IMR-90 (cell line): ENCODE measurements at regions not wholly inside any gene's neighbourhood (a gene's known extent, or its start where the extent isn't known, plus 50 kb on each side); places are given as distances from the start of the nearest gene placed in this dataset.

Experiments
- CTCF ChIP-seq: conservative IDR thresholded peaks from 2 replicates; pipeline ENCODE4 v1.5.1; 2012; ENCODE audit warnings: mild to moderate bottlenecking, low read depth, low read length, improper control_type of control experiment
- ELK1 ChIP-seq: fragments of 150-350 bp; IDR thresholded peaks from 2 replicates; pipeline ENCODE4 v1.6.1; 2016; ENCODE audit warnings: low read depth, mild to moderate bottlenecking, low read length, moderate library complexity, borderline replicate concordance
- FOS ChIP-seq: fragments of 150-350 bp; IDR thresholded peaks from 2 replicates; pipeline ENCODE4 v1.6.1; 2016; ENCODE audit warnings: low read depth, low read length
- MAFK ChIP-seq: IDR thresholded peaks from 2 replicates; pipeline ENCODE4 v1.6.1; 2012; ENCODE audit warnings: low read depth, low read length, improper control_type of control experiment
- MAZ ChIP-seq: IDR thresholded peaks from 2 replicates; pipeline ENCODE4 v1.6.1; 2012; ENCODE audit warnings: low read depth, mild to moderate bottlenecking, low read length, improper control_type of control experiment, moderate library complexity, borderline replicate concordance
- POLR2A ChIP-seq: IDR thresholded peaks from 2 replicates; pipeline ENCODE4 v1.6.1; 2012; ENCODE audit warnings: mild to moderate bottlenecking, low read depth, low read length
- RAD21 ChIP-seq: IDR thresholded peaks from 2 replicates; pipeline ENCODE4 v1.6.1; 2012; ENCODE audit warnings: low read length, improper control_type of control experiment
- RCOR1 ChIP-seq: IDR thresholded peaks from 2 replicates; pipeline ENCODE4 v1.6.1; 2012; ENCODE audit warnings: mild to moderate bottlenecking, low read length, improper control_type of control experiment; ENCODE audit not compliant: insufficient replicate concordance
- RFX5 ChIP-seq: IDR thresholded peaks from 2 replicates; pipeline ENCODE4 v1.8.0; 2012; ENCODE audit warnings: low read depth, mild to moderate bottlenecking, low read length, moderate library complexity
- SMC3 ChIP-seq: fragments of 150-350 bp; IDR thresholded peaks from 2 replicates; pipeline ENCODE4 v1.6.1; 2016; ENCODE audit warnings: low read depth, mild to moderate bottlenecking, antibody characterized with exemption, low read length, moderate library complexity
- USF2 ChIP-seq: fragments of 150-350 bp; IDR thresholded peaks from 2 replicates; pipeline ENCODE4 v1.6.1; 2017; ENCODE audit warnings: mild to moderate bottlenecking, antibody characterized with exemption, low read length, low read depth

GRCh38 chr20:50387996-50388332 lies 122.2 kb upstream of the PTPN1 start:
- TF ChIP-seq CTCF (no peak), POLR2A (no peak), SMC3 (no peak), USF2 (no peak), ELK1 (no peak), MAFK (no peak), RFX5 (no peak), RCOR1 (no peak), MAZ (no peak), FOS (no peak), RAD21 (no peak)
